Activated CD8-positive, alpha-beta T cell treated with anti-CD3 and anti-CD28 coated beads for 36 hours (primary cell): ENCODE measurements at regions not wholly inside any gene's neighbourhood (a gene's known extent, or its start where the extent isn't known, plus 50 kb on each side); places are given as distances from the start of the nearest gene placed in this dataset.
"Not testable (repeated sequence)": the region's sequence is repeated elsewhere in the genome, so short reads cannot be mapped to it uniquely, and the experiment has no call there.

ENCODE experiments used
- ATAC-seq: fragments of 200-7000 bp; cut with Tn5 transposase; one replicate; pipeline ENCODE4 v1.10.0; 2021; ENCODE audit warnings: mild to moderate bottlenecking, moderate library complexity
- CTCF ChIA-PET: fragments of 350-600 bp; sonication (Branson Sonifier 250); formaldehyde crosslinking; loops from one replicate; lab custom pipeline; 2021; ENCODE audit warnings: antibody characterized with exemption; lab: Charles Lee
- POLR2A ChIA-PET: fragments of 350-600 bp; sonication (Branson Sonifier 250); formaldehyde crosslinking; loops from one replicate; lab custom pipeline; 2021; ENCODE audit warnings: antibody characterized with exemption; lab: Charles Lee
- DNase-seq: peaks from one replicate; pipeline ENCODE4 v3.0.0-alpha.2; 2020
- H3K27ac Mint-ChIP-seq: one replicate; pipeline ENCODE4 v1.8.0; 2021; ENCODE audit warnings: mild to moderate bottlenecking, mixed read lengths
- H3K27me3 Mint-ChIP-seq: one replicate; pipeline ENCODE4 v1.8.0; 2021; ENCODE audit warnings: mixed read lengths
- H3K36me3 Mint-ChIP-seq: one replicate; pipeline ENCODE4 v1.8.0; 2021; ENCODE audit warnings: low read depth, mixed read lengths
- H3K4me1 Mint-ChIP-seq: one replicate; pipeline ENCODE4 v1.8.0; 2021; ENCODE audit warnings: low read depth, mixed read lengths
- H3K4me3 Mint-ChIP-seq: one replicate; pipeline ENCODE4 v1.8.0; 2021; ENCODE audit warnings: mild to moderate bottlenecking, moderate library complexity, mixed read lengths
- H3K9me3 Mint-ChIP-seq: one replicate; pipeline ENCODE4 v1.8.0; 2021; ENCODE audit warnings: mixed read lengths
- CTCF ChIP-seq: fragments of 200-600 bp; IDR thresholded peaks from one replicate; pipeline ENCODE4 v1.8.0; 2022; ENCODE audit warnings: antibody characterized with exemption, mild to moderate bottlenecking
- intact Hi-C: fragments of 100-400 bp; cut with micrococcal nuclease; formaldehyde crosslinking; loops from one replicate; pipeline ENCODE4 v1.10.0; 2022

GRCh38 chr10:44116474-44116873, 268.4 kb downstream of the CXCL12 start:
- no peak overlapping the region for H3K4me3 Mint-ChIP-seq
- intact Hi-C loops = no loop called here
- H3K36me3 Mint-ChIP-seq = no peaks in the 10 kb centered on the region
- no peak overlapping the region for H3K27ac Mint-ChIP-seq
- no peaks in the 10 kb centered on the region for H3K4me1 Mint-ChIP-seq
- DNase-seq (no peak), ATAC-seq (no peak)
- ChIA-PET CTCF (interaction anchor here (1.6 kb wide), 1 partner anchor 427 kb away, joined by 4 read pairs; no protein-coding TSS in a partner anchor), POLR2A (no interaction called here)
- no peaks in the 10 kb centered on the region for H3K9me3 Mint-ChIP-seq
- TF ChIP-seq CTCF = no peak
- H3K27me3 Mint-ChIP-seq = peaks cover 13% of the 10 kb centered on the region

- Mint-ChIP-seq H3K4me3 (no peak overlapping the region), H3K36me3 (no peaks in the 10 kb centered on the region), H3K9me3 (no peaks in the 10 kb centered on the region), H3K4me1 (no peaks in the 10 kb centered on the region), H3K27me3 (peaks cover 15% of the 10 kb centered on the region), H3K27ac (no peak overlapping the region)
- ChIA-PET CTCF (interaction anchor here (1.6 kb wide), 1 partner anchor 426 kb away, joined by 4 read pairs; no protein-coding TSS in a partner anchor), POLR2A (no interaction called here)
- intact Hi-C loops = no loop called here
- ATAC-seq (no peak), DNase-seq (no peak)
- no peak for TF ChIP-seq CTCF
These were observed 269.4 kb downstream of the CXCL12 start for GRCh38 chr10:44115516-44115915.

- H3K36me3 Mint-ChIP-seq = no peaks in the 10 kb centered on the region
- ChIA-PET POLR2A (no interaction called here), CTCF (no interaction called here)
- no peak for ATAC-seq
- no peak for DNase-seq
- intact Hi-C loops = no loop called here
- H3K4me1 Mint-ChIP-seq = no peaks in the 10 kb centered on the region
- peaks cover 15% of the 10 kb centered on the region for H3K27me3 Mint-ChIP-seq
- peaks cover under 1% of the 10 kb centered on the region for H3K9me3 Mint-ChIP-seq
- H3K27ac Mint-ChIP-seq = no peak overlapping the region
- no peak for TF ChIP-seq CTCF
- H3K4me3 Mint-ChIP-seq = no peak overlapping the region
These were observed 270.5 kb downstream of the CXCL12 start for GRCh38 chr10:44114441-44114840.

GRCh38 chr10:44112280-44112679, 272.6 kb downstream of the CXCL12 start:
- POLR2A ChIA-PET, H3K36me3 Mint-ChIP-seq, intact Hi-C loops, H3K27ac Mint-ChIP-seq, H3K4me3 Mint-ChIP-seq, DNase-seq, H3K4me1 Mint-ChIP-seq, H3K9me3 Mint-ChIP-seq, ATAC-seq, CTCF ChIA-PET: not testable (repeated sequence)
- peaks cover 15% of the 10 kb centered on the region for H3K27me3 Mint-ChIP-seq

- ATAC-seq = no peak
- DNase-seq = no peak
- Mint-ChIP-seq H3K9me3 (peaks cover 5% of the 10 kb centered on the region), H3K36me3 (no peaks in the 10 kb centered on the region), H3K4me3 (no peak overlapping the region), H3K4me1 (no peaks in the 10 kb centered on the region), H3K27me3 (peaks cover 2% of the 10 kb centered on the region), H3K27ac (no peak overlapping the region)
- TF ChIP-seq CTCF = no peak
- CTCF ChIA-PET = no interaction called here
- POLR2A ChIA-PET = no interaction called here
- intact Hi-C loops = no loop called here
These were observed 279.2 kb downstream of the CXCL12 start for GRCh38 chr10:44105696-44106095.
